Mucosa of descending colon (tissue), 3 donors: ENCODE measurements at regions not wholly inside any gene's neighbourhood (a gene's known extent, or its start where the extent isn't known, plus 50 kb on each side); places are given as distances from the start of the nearest gene placed in this dataset.

ENCODE experiments used
- ATAC-seq: fragments of 200-7000 bp; cut with Tn5 transposase; one replicate; pipeline ENCODE4 v1.9.1; 2020; ENCODE audit warnings: mild to moderate bottlenecking, moderate library complexity
- DNase-seq, 3 donors: peaks; one replicate each; pipeline ENCODE4 v3.0.0-alpha.2; 2020
- H3K36me3 ChIP-seq: fragments of 200-600 bp; one replicate; pipeline ENCODE4 v1.8.0; 2021; ENCODE audit warnings: low read depth, mild to moderate bottlenecking
- H3K4me1 ChIP-seq: fragments of 200-600 bp; one replicate; pipeline ENCODE4 v1.8.0; 2021; ENCODE audit warnings: low read depth, mild to moderate bottlenecking
- H3K4me3 ChIP-seq: fragments of 200-600 bp; one replicate; pipeline ENCODE4 v1.8.0; 2021; ENCODE audit warnings: mild to moderate bottlenecking
- H3K9me3 ChIP-seq: fragments of 200-600 bp; one replicate; pipeline ENCODE4 v1.8.0; 2021; ENCODE audit warnings: mild to moderate bottlenecking
- CTCF ChIP-seq: fragments of 200-600 bp; IDR thresholded peaks from one replicate; pipeline ENCODE4 v1.8.0; 2022; ENCODE audit warnings: antibody characterized with exemption, mild to moderate bottlenecking
- intact Hi-C, 2 donors: fragments of 100-400 bp; cut with DNase I in 1 of 2; cut with micrococcal nuclease in 1 of 2; formaldehyde crosslinking; loops; one replicate each; pipeline versions ENCODE4 v1.11.0 to v1.11.1; 2022; cut with DNase I, micrococcal nuclease
- donor health status: DM: no; HTN: no; CAD: no; lungs with moderate emphysema.
- donor health status: DM: no; HTN: no; CAD: no.
- donor health status: DM: no; HTN: yes; CAD: no.

DNA sequence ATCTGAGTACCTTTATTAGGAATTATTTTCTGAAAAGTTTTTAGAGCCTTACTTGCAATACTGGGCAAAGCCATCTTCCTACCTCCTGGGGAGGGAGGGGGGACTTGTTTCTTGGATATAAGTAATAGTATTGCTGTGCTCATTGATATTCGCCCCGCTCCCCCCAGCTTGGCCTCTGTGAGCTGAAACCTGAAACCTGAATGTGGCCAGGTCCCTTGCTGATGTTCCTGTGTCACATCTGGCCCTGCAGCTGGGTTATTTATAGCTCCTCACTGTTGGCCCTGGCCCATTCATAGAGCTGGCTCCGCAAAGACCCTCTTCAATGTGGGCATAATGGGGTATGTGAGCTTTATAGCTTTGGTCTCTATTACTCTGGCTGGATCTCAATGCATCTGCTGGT is 59.5 kb downstream of the FRMPD3 start:
- intact Hi-C loops = no loop called here
- Histone ChIP-seq H3K36me3 (no peaks in the 10 kb centered on the region), H3K4me3 (no peak overlapping the region), H3K9me3 (no peaks in the 10 kb centered on the region), H3K4me1 (no peaks in the 10 kb centered on the region)
- ATAC-seq (no peak), DNase-seq (no peak)
- no peak for TF ChIP-seq CTCF

DNA sequence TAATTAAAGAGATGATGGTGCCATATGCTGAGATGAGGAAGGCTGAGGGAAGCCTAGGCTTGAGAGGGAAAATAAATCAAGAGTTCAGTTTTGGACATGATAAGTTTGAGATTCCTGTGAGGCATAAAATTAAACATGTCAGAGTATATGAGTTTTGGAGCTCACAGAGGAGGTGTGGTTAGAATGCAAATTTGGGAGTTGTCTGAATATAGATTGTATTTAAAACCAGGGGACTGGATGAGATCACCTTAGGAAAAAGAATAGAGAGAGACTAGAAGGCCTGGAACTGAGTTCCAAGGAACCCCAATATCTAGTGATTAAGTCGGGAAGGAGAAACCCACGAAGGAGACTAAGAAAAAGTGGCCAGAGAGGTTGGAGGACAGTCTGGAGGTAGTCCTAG is 65.5 kb downstream of the FRMPD3 start:
- H3K9me3 ChIP-seq = no peaks in the 10 kb centered on the region
- intact Hi-C loops = no loop called here
- TF ChIP-seq CTCF = no peak
- no peaks in the 10 kb centered on the region for H3K36me3 ChIP-seq
- ATAC-seq (no peak), DNase-seq (no peak)
- H3K4me3 ChIP-seq = no peak overlapping the region
- no peaks in the 10 kb centered on the region for H3K4me1 ChIP-seq

GRCh38 chrX:107521877-107522586 is 72.6 kb downstream of the FRMPD3 start:
- no peak for TF ChIP-seq CTCF
- DNase-seq (no peak), ATAC-seq (no peak)
- H3K4me3 ChIP-seq = no peak overlapping the region
- no peaks in the 10 kb centered on the region for H3K36me3 ChIP-seq
- intact Hi-C loops = no loop called here
- H3K9me3 ChIP-seq = no peaks in the 10 kb centered on the region
- no peaks in the 10 kb centered on the region for H3K4me1 ChIP-seq

DNA sequence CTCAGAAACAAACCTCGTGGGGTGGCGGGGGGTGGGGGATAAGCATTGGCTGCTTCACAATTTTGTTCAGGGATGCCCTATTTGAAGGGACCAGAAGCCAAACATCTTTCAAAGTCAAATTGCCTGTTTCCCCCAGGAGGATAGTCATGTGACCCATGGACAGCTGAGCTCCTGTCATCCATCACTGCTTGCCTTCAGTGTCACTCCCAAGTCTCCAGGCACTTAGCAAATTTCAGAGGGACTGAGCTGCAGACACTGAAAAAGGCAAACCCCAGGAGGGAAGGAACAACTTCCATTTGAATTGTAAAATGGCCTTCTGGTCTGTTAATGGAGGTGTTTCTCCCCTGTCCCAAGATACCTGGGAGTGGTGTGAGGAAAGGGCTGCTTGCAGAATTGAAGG is 73.4 kb downstream of the FRMPD3 start:
- Histone ChIP-seq H3K9me3 (no peaks in the 10 kb centered on the region), H3K4me3 (no peak overlapping the region), H3K4me1 (no peaks in the 10 kb centered on the region), H3K36me3 (no peaks in the 10 kb centered on the region)
- no peak for ATAC-seq
- no peak for DNase-seq
- intact Hi-C loops = no loop called here
- no peak for TF ChIP-seq CTCF

GRCh38 chrX:107526141-107526540 is 76.7 kb downstream of the FRMPD3 start:
- Histone ChIP-seq H3K4me1 (no peaks in the 10 kb centered on the region), H3K9me3 (no peaks in the 10 kb centered on the region), H3K36me3 (no peaks in the 10 kb centered on the region), H3K4me3 (no peak overlapping the region)
- no peak for TF ChIP-seq CTCF
- ATAC-seq (no peak), DNase-seq (no peak)
- intact Hi-C loops = no loop called here

GRCh38 chrX:107530141-107530540 is 80.7 kb downstream of the FRMPD3 start:
- no peak for ATAC-seq
- no peak overlapping the region for H3K4me3 ChIP-seq
- no peak for DNase-seq
- intact Hi-C loops = no loop called here
- no peaks in the 10 kb centered on the region for H3K36me3 ChIP-seq
- H3K4me1 ChIP-seq = no peaks in the 10 kb centered on the region
- H3K9me3 ChIP-seq = no peaks in the 10 kb centered on the region
- TF ChIP-seq CTCF = no peak
